ENCODE measurements at regions not wholly inside any gene's neighbourhood (a gene's known extent, or its start where the extent isn't known, plus 50 kb on each side); places are given as distances from the start of the nearest gene placed in this dataset.

- TF ChIP-seq REST (IDR thresholded peaks at IDR 0.05; ENCODE audit: low read depth) (no peak), RAD21 (IDR thresholded peaks at IDR 0.05; ENCODE audit: low read depth) (peak; percentile 57)
- TF ChIP-seq, protein P1, sequence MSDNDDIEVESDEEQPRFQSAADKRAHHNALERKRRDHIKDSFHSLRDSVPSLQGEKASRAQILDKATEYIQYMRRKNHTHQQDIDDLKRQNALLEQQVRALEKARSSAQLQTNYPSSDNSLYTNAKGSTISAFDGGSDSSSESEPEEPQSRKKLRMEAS (IDR thresholded peaks at IDR 0.05): no peak
- TF ChIP-seq, protein P2, sequence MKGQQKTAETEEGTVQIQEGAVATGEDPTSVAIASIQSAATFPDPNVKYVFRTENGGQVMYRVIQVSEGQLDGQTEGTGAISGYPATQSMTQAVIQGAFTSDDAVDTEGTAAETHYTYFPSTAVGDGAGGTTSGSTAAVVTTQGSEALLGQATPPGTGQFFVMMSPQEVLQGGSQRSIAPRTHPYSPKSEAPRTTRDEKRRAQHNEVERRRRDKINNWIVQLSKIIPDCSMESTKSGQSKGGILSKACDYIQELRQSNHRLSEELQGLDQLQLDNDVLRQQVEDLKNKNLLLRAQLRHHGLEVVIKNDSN (IDR thresholded peaks at IDR 0.05): no peak
Observed at GRCh38 chr19:29263305-29264135, 50.6 kb upstream of the UQCRFS1 start.

GRCh38 chr19:29264897-29265296 is 51.9 kb upstream of the UQCRFS1 start:
- TF ChIP-seq TEAD4 (IDR thresholded peaks at IDR 0.05): no peak

- no peak for TF ChIP-seq CREB1 (IDR thresholded peaks at IDR 0.05; ENCODE audit: low read depth)
- TF ChIP-seq REST (IDR thresholded peaks at IDR 0.05; ENCODE audit: low read depth): no peak
- TF ChIP-seq TCF12 (IDR thresholded peaks at IDR 0.05; ENCODE audit: low read depth): no peak
- TF ChIP-seq TAF1 (IDR thresholded peaks at IDR 0.05; ENCODE audit: low read depth): no peak
- TF ChIP-seq, protein P1 (IDR thresholded peaks at IDR 0.05): no peak
- TF ChIP-seq, protein P2 (IDR thresholded peaks at IDR 0.05): no peak
- no peak for TF ChIP-seq EGR1 (IDR thresholded peaks at IDR 0.05)
- TF ChIP-seq TEAD4 (IDR thresholded peaks at IDR 0.05): no peak
- TF ChIP-seq FOXM1 (IDR thresholded peaks at IDR 0.05; ENCODE audit: borderline replicate concordance, low read depth): no peak
- no peak for TF ChIP-seq NFIC (IDR thresholded peaks at IDR 0.05)
- TF ChIP-seq ZBTB7A (IDR thresholded peaks at IDR 0.05; ENCODE audit: low read depth): no peak
- TF ChIP-seq YY1 (IDR thresholded peaks at IDR 0.05; ENCODE audit: low read depth): no peak
- no peak for TF ChIP-seq RAD21 (IDR thresholded peaks at IDR 0.05; ENCODE audit: low read depth)
- no peak for TF ChIP-seq CEBPB (IDR thresholded peaks at IDR 0.05)
- TF ChIP-seq EP300 (IDR thresholded peaks at IDR 0.05; ENCODE audit: borderline replicate concordance): no peak
Observed at GRCh38 chr19:29265436-29265835, 52.5 kb upstream of the UQCRFS1 start.

- TF ChIP-seq, protein P2 (IDR thresholded peaks at IDR 0.05): no peak
- TF ChIP-seq CREB1 (IDR thresholded peaks at IDR 0.05; ENCODE audit: low read depth): no peak
- no peak for TF ChIP-seq REST (IDR thresholded peaks at IDR 0.05; ENCODE audit: low read depth)
- TF ChIP-seq RAD21 (IDR thresholded peaks at IDR 0.05; ENCODE audit: low read depth): no peak
- TF ChIP-seq EGR1 (IDR thresholded peaks at IDR 0.05): no peak
- no peak for TF ChIP-seq EP300 (IDR thresholded peaks at IDR 0.05; ENCODE audit: borderline replicate concordance)
- TF ChIP-seq NFIC (IDR thresholded peaks at IDR 0.05): no peak
- TF ChIP-seq CEBPB (IDR thresholded peaks at IDR 0.05): no peak
- TF ChIP-seq TCF12 (IDR thresholded peaks at IDR 0.05; ENCODE audit: low read depth): no peak
- no peak for TF ChIP-seq ZBTB7A (IDR thresholded peaks at IDR 0.05; ENCODE audit: low read depth)
- no peak for TF ChIP-seq YY1 (IDR thresholded peaks at IDR 0.05; ENCODE audit: low read depth)
Observed at GRCh38 chr19:29266001-29266400, 53.0 kb upstream of the UQCRFS1 start.
